ENCODE measurements at regions not wholly inside any gene's neighbourhood (a gene's known extent, or its start where the extent isn't known, plus 50 kb on each side); places are given as distances from the start of the nearest gene placed in this dataset.

- no peak for TF ChIP-seq FOXA2 (IDR thresholded peaks at IDR 0.05)
- no peak for TF ChIP-seq NR2F2 (IDR thresholded peaks at IDR 0.05)
- no peak for TF ChIP-seq RXRA (IDR thresholded peaks at IDR 0.05)
- TF ChIP-seq ATF3 (IDR thresholded peaks at IDR 0.05), result no peak
- no peak for TF ChIP-seq HNF4A (conservative IDR thresholded peaks at IDR 0.05)
- TF ChIP-seq GABPA (IDR thresholded peaks at IDR 0.05 in 1 of 2, conservative IDR thresholded peaks at IDR 0.05 in 1 of 2), result no peak
- no peak for TF ChIP-seq REST (IDR thresholded peaks at IDR 0.05)
- TF ChIP-seq JUND (IDR thresholded peaks at IDR 0.05), result no peak
- TF ChIP-seq FOXA1 (IDR thresholded peaks at IDR 0.05), result no peak
- TF ChIP-seq RAD21 (IDR thresholded peaks at IDR 0.05), result no peak
- TF ChIP-seq TAF1 (conservative IDR thresholded peaks at IDR 0.05), result no peak
- no peak for TF ChIP-seq ZBTB33 (IDR thresholded peaks at IDR 0.05)
- TF ChIP-seq MAX (IDR thresholded peaks at IDR 0.05), result no peak
- TF ChIP-seq SP1 (IDR thresholded peaks at IDR 0.05), result no peak
- no peak for TF ChIP-seq YY1 (IDR thresholded peaks at IDR 0.05)
- no peak for TF ChIP-seq CTCF (IDR thresholded peaks at IDR 0.05; ENCODE audit: low read depth, low read length, missing input control)
- H3K4me1 ChIP-seq (ENCODE audit: control insufficient read depth in 4 of 4, insufficient read depth in 4 of 4, low read length in 3 of 4), result no peaks in the 10 kb centered on the region
- WGBS, result 73% methylated on average over 3 of the region's 3 CpGs
- H3K9me3 ChIP-seq (ENCODE audit: control insufficient read depth in 4 of 4, low read length in 3 of 4), result peaks cover 0 to 2% (median 0%) of the 10 kb centered on the region in 4 donors
- no peaks in the 10 kb centered on the region for H3K27me3 ChIP-seq (ENCODE audit: control insufficient read depth in 4 of 4, insufficient read depth in 4 of 4, low read length in 3 of 4)
- no peak overlapping the region for H3K4me3 ChIP-seq (ENCODE audit: low read depth in 1 of 3, low read length in 3 of 3)
- DNase-seq (ENCODE audit: low spot score), result no peak
- no peak overlapping the region for H3K9ac ChIP-seq (ENCODE audit: low read depth in 1 of 2, low read length in 2 of 2)
- H3K36me3 ChIP-seq (ENCODE audit: control insufficient read depth in 4 of 4, insufficient read depth in 3 of 4, low read depth in 1 of 4, low read length in 3 of 4), result no peaks in the 10 kb centered on the region
- H3K27ac ChIP-seq (ENCODE audit: low read depth in 1 of 2, low read length in 2 of 2), result no peak overlapping the region
Observed at GRCh38 chr5:166994226-166994625, 1297.2 kb upstream of the WWC1 start.

GRCh38 chr5:167001246-167001645 is 1290.2 kb upstream of the WWC1 start:
- no peak for DNase-seq (ENCODE audit: low spot score)
- Histone ChIP-seq H3K9ac (ENCODE audit: low read depth in 1 of 2, low read length in 2 of 2) (no peak overlapping the region), H3K27ac (ENCODE audit: low read depth in 1 of 2, low read length in 2 of 2) (no peak overlapping the region), H3K4me1 (ENCODE audit: control insufficient read depth in 4 of 4, insufficient read depth in 4 of 4, low read length in 3 of 4) (no peaks in the 10 kb centered on the region), H3K4me3 (ENCODE audit: low read depth in 1 of 3, low read length in 3 of 3) (no peak overlapping the region), H3K9me3 (ENCODE audit: control insufficient read depth in 4 of 4, low read length in 3 of 4) (peaks cover 0 to 6% (median under 1%) of the 10 kb centered on the region in 4 donors), H3K36me3 (ENCODE audit: control insufficient read depth in 4 of 4, insufficient read depth in 3 of 4, low read depth in 1 of 4, low read length in 3 of 4) (no peaks in the 10 kb centered on the region), H3K27me3 (ENCODE audit: control insufficient read depth in 4 of 4, insufficient read depth in 4 of 4, low read length in 3 of 4) (no peaks in the 10 kb centered on the region)
- 83% methylated on average over 3 of the region's 3 CpGs for WGBS
- TF ChIP-seq MAX (IDR thresholded peaks at IDR 0.05), result no peak
- TF ChIP-seq SP1 (IDR thresholded peaks at IDR 0.05), result no peak
- TF ChIP-seq NR2F2 (IDR thresholded peaks at IDR 0.05), result no peak
- TF ChIP-seq YY1 (IDR thresholded peaks at IDR 0.05), result no peak
- no peak for TF ChIP-seq GABPA (IDR thresholded peaks at IDR 0.05 in 1 of 2, conservative IDR thresholded peaks at IDR 0.05 in 1 of 2)
- TF ChIP-seq TAF1 (conservative IDR thresholded peaks at IDR 0.05), result no peak
- TF ChIP-seq ZBTB33 (IDR thresholded peaks at IDR 0.05), result no peak

Data from liver (tissue), 8 donors.